ENCODE measurements at regions not wholly inside any gene's neighbourhood (a gene's known extent, or its start where the extent isn't known, plus 50 kb on each side); places are given as distances from the start of the nearest gene placed in this dataset.

DNA sequence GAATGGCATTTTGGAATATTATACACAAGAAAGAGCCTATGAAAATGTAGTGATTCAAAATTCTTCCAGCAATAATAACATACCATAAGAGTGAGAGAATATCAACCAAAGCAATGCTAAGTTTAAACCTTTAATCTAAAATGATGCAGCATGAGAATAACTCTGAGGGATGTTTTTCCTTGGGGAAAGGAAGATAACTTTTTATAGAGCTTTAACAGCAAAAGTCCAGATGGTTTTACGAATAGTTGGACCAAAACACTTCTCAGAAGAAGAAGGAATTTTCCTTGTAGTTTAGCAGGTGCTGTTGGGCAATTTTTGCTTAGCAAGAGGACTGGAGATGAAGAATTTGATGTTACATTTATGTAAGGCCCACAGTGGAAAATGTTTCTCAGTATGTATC, 1503.2 kb downstream of the HACE1 start:
- intact Hi-C loops (cut with micrococcal nuclease), result no loop called here
- ATAC-seq, result no peak
- no peak overlapping the region for H3K9ac ChIP-seq (ENCODE audit: insufficient read depth in 1 of 2, low read depth in 2 of 2, low read length in 2 of 2)
- H3K4me1 ChIP-seq (replicated peaks in 1 of 2; ENCODE audit: control insufficient read depth in 2 of 2, insufficient read depth in 2 of 2, low read length in 2 of 2), result no peaks in the 10 kb centered on the region
- H3K9me1 ChIP-seq (ENCODE audit: control insufficient read depth, insufficient read depth, low read length), result no peaks in the 10 kb centered on the region
- H3K27me3 ChIP-seq (ENCODE audit: control insufficient read depth in 2 of 2, insufficient read depth in 2 of 2, low read length in 2 of 2), result no peaks in the 10 kb centered on the region
- POLR2A ChIA-PET, result no interaction called here
- H3K4me2 ChIP-seq (ENCODE audit: insufficient read depth, low read length), result no peak overlapping the region
- no peak for FAIRE-seq
- TF ChIP-seq, protein P1, sequence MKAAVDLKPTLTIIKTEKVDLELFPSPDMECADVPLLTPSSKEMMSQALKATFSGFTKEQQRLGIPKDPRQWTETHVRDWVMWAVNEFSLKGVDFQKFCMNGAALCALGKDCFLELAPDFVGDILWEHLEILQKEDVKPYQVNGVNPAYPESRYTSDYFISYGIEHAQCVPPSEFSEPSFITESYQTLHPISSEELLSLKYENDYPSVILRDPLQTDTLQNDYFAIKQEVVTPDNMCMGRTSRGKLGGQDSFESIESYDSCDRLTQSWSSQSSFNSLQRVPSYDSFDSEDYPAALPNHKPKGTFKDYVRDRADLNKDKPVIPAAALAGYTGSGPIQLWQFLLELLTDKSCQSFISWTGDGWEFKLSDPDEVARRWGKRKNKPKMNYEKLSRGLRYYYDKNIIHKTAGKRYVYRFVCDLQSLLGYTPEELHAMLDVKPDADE (conservative IDR thresholded peaks at IDR 0.05; ENCODE audit: control insufficient read depth, low read depth, low read length), result no peak
- TF ChIP-seq, protein P2, sequence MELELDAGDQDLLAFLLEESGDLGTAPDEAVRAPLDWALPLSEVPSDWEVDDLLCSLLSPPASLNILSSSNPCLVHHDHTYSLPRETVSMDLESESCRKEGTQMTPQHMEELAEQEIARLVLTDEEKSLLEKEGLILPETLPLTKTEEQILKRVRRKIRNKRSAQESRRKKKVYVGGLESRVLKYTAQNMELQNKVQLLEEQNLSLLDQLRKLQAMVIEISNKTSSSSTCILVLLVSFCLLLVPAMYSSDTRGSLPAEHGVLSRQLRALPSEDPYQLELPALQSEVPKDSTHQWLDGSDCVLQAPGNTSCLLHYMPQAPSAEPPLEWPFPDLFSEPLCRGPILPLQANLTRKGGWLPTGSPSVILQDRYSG (tag; conservative IDR thresholded peaks at IDR 0.05; ENCODE audit: low read depth), result no peak
- TF ChIP-seq ZNF431 (CRISPR knock-in tag; IDR thresholded peaks at IDR 0.05) (no peak), SP2 (IDR thresholded peaks at IDR 0.05; ENCODE audit: extremely low read depth, low read depth, low read length, poor library complexity, severe bottlenecking) (no peak), ZC3H4 (CRISPR knock-in tag; IDR thresholded peaks at IDR 0.05; ENCODE audit: borderline replicate concordance) (no peak), EP300 (IDR thresholded peaks at IDR 0.05; ENCODE audit: low read length) (no peak), ZNF584 (CRISPR knock-in tag; IDR thresholded peaks at IDR 0.05; ENCODE audit: low read depth) (no peak), U2AF1 (optimal IDR thresholded peaks at IDR 0.05; ENCODE audit: low read depth, low read length) (no peak)
- H2AFZ ChIP-seq (ENCODE audit: low read depth, low read length), result no peak overlapping the region
- CTCF ChIA-PET (ENCODE audit: low intra/inter-chr PET ratio), result no interaction called here
- no peak overlapping the region for H3K4me3 ChIP-seq
- DNase-seq (ENCODE audit: extremely low read depth in 1 of 4, low spot score in 3 of 4), result no peak
- H3K27ac ChIP-seq (ENCODE audit: extremely low read depth, low read depth, low read length), result no peak overlapping the region
- no TSS peak for BruUV-seq (replicated peaks)
- peaks cover 5% of the 10 kb centered on the region for H3K9me3 ChIP-seq (replicated peaks; ENCODE audit: control insufficient read depth, insufficient read depth, low read depth, low read length)
- in situ Hi-C loops (cut with MboI), result no loop called here
- H3K36me3 ChIP-seq (ENCODE audit: control insufficient read depth, insufficient read depth, low read length), result no peaks in the 10 kb centered on the region
- no peaks in the 10 kb centered on the region for H3K79me2 ChIP-seq (ENCODE audit: control insufficient read depth, insufficient read depth, low read length)
- H4K20me1 ChIP-seq (replicated peaks; ENCODE audit: control insufficient read depth, insufficient read depth, low read length), result no peaks in the 10 kb centered on the region
- 0% methylated on average over 1 of the region's 1 CpG for WGBS (ENCODE audit: insufficient coverage, low coverage, missing lambda C conversion rate)
